T follicular helper cell (primary cell): ENCODE measurements at regions not wholly inside any gene's neighbourhood (a gene's known extent, or its start where the extent isn't known, plus 50 kb on each side); places are given as distances from the start of the nearest gene placed in this dataset.

Source experiments
- DNase-seq: peaks from one replicate; pipeline ENCODE4 v3.0.0-alpha.2; 2020; ENCODE audit warnings: low read depth

DNA sequence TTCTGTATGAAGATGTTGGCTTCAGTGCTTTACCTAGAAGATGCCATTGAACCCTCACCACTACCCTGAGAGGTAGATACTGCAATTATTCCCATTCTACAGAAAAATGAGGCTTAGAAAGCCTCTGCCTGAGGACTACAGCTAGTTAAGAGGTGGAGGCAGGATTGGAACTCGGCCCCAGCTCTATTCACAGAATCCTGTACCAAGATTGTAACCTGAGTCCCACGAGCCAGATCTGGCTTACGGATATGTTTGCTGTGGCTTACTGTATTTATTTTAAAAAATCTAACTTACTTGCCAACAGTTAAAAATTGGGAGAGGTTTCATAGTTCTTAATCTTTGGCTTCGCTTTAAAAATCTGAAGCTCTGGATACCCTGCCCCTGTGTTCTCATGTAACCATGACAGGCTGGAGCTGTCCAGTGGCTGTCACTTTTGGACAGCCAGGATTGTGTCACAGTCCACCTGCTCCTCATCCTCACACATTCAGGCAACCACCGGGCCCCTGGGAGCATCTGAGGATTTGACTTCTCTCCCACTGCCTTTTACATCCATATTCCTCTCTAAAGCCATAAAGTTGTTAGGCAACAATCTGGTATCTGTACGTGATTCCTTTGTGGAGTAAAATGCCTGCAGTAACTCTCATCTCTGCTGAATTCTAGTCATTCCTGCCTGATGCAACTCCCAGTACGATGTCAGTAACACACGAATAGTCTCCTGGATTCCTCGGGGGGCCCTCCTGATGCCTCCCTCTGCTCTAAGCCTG, 160.8 kb upstream of the SERP2 start:
- no peak for DNase-seq

DNA sequence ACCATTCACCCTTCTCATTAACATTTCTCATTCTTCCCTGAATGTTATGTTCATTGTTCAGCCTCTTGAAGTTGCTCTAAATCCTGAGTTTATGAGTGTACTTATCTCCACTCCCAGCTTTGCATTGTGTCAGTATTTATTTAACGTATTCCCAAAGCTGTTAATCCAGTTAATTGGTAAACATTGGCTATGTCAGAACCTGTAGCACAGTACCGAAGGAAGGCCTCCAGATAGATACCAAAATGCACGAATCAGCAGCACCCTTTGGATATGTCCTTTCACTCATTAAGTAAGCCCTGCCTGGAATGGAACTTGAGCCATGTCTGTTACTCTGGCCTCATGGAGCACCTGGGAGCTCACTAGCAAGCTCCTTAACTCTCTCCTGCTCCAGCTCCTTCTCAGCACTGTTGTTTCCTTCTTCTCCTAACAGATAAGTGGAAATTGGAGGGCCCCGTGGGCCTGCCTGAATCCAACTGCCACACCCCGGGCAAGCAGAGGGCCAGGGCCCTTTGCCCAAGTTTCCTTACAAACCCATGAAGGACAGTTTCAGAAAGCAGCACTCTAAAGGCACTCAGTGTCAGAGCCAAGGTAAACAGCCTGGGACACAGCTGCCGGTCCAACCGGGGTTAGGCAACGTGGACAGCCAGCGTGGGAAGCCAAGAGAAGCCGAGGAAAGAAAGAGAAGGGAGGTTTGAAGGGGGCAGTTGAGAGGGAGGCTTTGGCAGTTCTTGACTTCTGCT, 155.0 kb upstream of the SERP2 start:
- DNase-seq = no peak

DNA sequence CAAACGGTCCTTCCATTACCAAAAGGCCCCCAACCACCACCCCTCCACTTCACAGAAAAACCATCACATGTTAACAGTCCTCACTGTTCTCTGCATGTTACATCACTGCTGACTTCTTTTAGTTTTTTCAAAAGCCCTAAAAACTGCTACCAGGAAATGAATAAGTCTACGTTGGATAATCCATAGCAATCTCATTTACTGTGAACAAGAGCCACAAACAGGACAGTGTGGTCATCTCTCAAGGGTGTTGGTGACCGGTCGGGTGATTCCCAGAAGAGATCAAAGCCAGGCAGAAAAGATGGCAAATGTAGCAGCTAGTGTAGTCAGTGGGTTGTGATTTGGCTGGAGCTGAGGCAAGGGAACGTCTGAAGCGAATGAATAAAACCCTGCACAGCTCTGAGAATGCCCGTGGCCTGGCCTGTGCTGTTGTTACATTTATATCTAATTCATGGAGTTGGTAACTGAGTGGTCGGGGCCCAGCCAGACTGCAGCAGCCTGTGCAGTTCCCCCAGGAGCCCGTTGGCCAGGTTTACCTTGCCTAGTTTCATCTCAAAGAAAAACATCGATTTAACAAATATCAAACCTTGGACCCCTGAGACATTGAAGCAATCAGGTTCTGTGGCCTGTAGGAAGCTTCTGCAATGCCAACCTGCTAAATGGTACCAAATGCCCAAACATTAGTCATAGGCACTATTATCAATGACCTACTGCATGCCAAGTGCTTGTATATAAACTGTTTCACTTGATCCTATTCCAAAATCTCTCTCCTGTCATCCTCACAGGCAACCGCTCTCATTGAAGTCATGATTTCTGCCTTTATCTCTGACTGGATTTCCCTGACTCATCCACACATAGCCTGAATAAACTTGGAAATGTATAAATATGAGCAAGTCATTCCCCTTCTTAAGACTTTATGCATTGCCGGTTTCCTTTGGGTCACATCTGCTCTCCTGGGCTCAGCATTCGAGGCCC, 153.8 kb upstream of the SERP2 start:
- DNase-seq = no peak

DNA sequence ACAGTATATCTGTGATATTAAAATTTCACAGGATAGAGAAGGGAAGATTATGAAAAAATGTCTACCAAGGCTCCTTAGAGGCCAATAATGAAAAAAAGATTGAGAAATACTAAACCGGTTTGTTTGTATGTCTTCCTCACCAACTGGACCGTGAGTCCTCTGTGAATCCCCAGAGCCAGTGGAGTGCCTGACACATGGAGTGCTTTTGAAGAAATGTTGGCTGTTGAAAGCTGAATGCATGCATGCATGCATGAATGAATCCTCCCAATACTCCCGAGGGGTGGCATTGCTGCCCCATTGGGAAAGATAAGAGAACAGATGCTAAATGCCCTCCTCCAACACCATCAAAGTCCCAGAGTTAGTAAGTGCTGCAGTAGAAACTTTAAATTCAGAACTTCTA, 152.7 kb upstream of the SERP2 start:
- no peak for DNase-seq

- no peak for DNase-seq
Observed at GRCh38 chr13:44221657-44222056, 152.0 kb upstream of the SERP2 start.

GRCh38 chr13:44223770-44224444, 149.7 kb upstream of the SERP2 start:
- no peak for DNase-seq

- DNase-seq = no peak
Observed at GRCh38 chr13:44224450-44225149, 149.0 kb upstream of the SERP2 start.

- no peak for DNase-seq
Observed at GRCh38 chr13:44229371-44230030, 144.1 kb upstream of the SERP2 start.

- no peak for DNase-seq
Observed at GRCh38 chr13:44230071-44230470, 143.6 kb upstream of the SERP2 start.

- no peak for DNase-seq
Observed at GRCh38 chr13:44230736-44231135, 142.9 kb upstream of the SERP2 start.

GRCh38 chr13:44231786-44232516, 141.7 kb upstream of the SERP2 start:
- no peak for DNase-seq

GRCh38 chr13:44232774-44233173, 140.8 kb upstream of the SERP2 start:
- no peak for DNase-seq

DNA sequence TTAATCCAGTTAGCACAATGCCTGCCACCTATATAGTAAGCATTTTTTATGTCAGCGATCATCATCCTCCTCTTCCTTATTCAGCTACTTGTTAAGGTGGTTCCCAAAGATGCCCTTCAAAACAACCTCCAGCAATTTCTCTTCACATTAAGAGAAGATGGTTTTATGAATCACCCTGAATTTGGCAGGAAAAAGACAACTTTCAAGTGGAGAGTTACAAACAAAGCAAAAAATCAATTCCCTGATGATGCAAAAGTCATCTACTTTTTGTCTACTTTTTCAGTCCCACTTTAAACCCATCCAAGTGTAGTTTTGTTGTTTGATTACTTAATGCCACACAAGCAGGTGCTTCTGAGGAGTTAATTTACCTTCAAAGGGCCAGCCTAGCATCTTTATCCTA, 139.1 kb upstream of the SERP2 start:
- DNase-seq = no peak

- no peak for DNase-seq
Observed at GRCh38 chr13:44236370-44236769, 137.3 kb upstream of the SERP2 start.

GRCh38 chr13:44236801-44237207, 136.8 kb upstream of the SERP2 start:
- no peak for DNase-seq

DNA sequence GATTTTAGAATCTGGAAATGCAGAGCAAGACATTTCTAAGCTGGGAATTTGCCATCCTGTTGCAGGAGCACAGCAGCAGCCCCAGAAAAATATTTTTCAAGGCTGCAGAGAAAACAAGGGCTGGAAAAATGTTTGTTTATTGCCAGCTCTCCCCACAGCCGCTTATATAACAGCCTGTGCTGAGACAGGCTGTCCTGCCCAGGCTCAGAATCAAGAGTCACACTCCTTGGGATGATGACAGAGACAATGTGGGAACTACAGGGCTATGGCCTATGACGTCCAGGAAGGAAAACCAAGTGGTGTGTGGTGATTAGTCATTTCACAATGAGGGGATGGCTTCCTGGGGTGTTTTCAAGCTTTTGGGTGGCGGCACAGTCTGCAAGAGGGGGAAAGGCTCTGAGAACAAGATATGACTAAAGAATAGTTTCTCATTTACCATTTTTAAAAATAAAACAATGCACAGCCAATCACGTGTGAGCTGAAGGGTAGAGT, 136.3 kb upstream of the SERP2 start:
- DNase-seq = no peak

- DNase-seq = no peak
Observed at GRCh38 chr13:44237881-44238421, 135.7 kb upstream of the SERP2 start.

- DNase-seq = no peak
Observed at GRCh38 chr13:44240611-44241145, 132.9 kb upstream of the SERP2 start.

GRCh38 chr13:44241638-44242037, 132.0 kb upstream of the SERP2 start:
- no peak for DNase-seq
